ENCODE measurements at regions not wholly inside any gene's neighbourhood (a gene's known extent, or its start where the extent isn't known, plus 50 kb on each side); places are given as distances from the start of the nearest gene placed in this dataset.

DNA sequence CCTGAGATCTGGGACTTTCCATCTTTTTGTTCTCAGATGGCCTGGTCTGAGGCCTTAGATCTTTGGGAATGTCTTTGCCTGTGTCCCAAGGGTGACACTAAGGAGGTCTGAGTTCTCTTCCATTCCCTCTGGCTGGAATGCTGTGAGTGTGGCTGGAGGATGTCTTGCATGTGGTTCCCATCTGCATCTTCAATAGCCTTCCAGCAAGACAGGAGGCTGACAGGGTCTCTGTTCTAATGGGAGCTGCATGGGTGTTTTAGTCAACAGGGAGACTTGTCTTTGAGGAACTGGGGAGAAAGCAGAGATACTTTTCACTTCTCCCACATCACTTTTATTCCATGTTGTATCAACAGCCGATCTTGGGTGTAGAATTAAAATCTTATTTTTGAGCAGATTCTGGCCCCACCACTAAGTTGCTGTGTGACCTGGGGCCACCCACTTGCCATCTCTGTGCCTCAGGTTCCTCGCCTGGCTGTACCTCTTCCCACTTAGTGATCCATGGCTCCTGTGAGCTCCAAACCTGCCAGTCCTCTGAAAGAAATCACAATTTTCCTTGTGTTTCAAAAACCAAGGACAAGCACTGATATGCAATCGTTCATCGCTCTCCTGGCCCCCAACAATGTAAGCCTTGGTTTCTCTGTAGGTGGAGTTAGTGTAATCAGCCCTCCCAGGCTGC lies 75.2 kb downstream of the LSM3 start:
- TF ChIP-seq CTCF (IDR thresholded peaks at IDR 0.05) = no peak
- no peak for TF ChIP-seq POLR2A (IDR thresholded peaks at IDR 0.05)
